Left lung (tissue), 4 donors: ENCODE measurements at regions not wholly inside any gene's neighbourhood (a gene's known extent, or its start where the extent isn't known, plus 50 kb on each side); places are given as distances from the start of the nearest gene placed in this dataset.

ENCODE experiments used
- ATAC-seq: fragments of 200-7000 bp; cut with Tn5 transposase; one replicate; pipeline ENCODE4 v1.9.1; 2020; ENCODE audit warnings: moderate library complexity
- DNase-seq, 4 donors: peaks; one replicate each; pipeline ENCODE4 v3.0.0-alpha.2; 2013 to 2020
- H3K27ac ChIP-seq, 2 donors: fragments of 200-600 bp; sonication (generic) in 1 of 2; one replicate each; pipeline versions ENCODE4 v1.5.0 to v1.8.0; 2020 to 2021
- H3K27me3 ChIP-seq, 2 donors: fragments of 200-600 bp; sonication (generic) in 1 of 2; one replicate each; pipeline versions ENCODE4 v1.5.0 to v1.8.0; 2020 to 2021
- H3K36me3 ChIP-seq, 2 donors: fragments of 200-600 bp; sonication (generic) in 1 of 2; one replicate each; pipeline versions ENCODE4 v1.5.0 to v1.8.0; 2020 to 2021
- H3K4me1 ChIP-seq, 2 donors: fragments of 200-600 bp; one replicate each; pipeline ENCODE4 v1.8.0; 2021
- H3K4me3 ChIP-seq, 2 donors: fragments of 200-600 bp; sonication (generic) in 1 of 2; one replicate each; pipeline versions ENCODE4 v1.5.0 to v1.8.0; 2020 to 2021; ENCODE audit warnings: mild to moderate bottlenecking in 1 of 2
- H3K9me3 ChIP-seq, 2 donors: fragments of 200-600 bp; sonication (generic) in 1 of 2; one replicate each; pipeline versions ENCODE4 v1.5.0 to v1.8.0; 2020 to 2021
- intact Hi-C, 2 donors: fragments of 100-400 bp; cut with DNase I; formaldehyde crosslinking; loops; one replicate each; pipeline versions ENCODE4 v1.11.2 to v1.14.2; 2022
- TF ChIP-seq, protein P1 (sequence below), 2 donors: fragments of 200-600 bp; sonication (generic) in 1 of 2; IDR thresholded peaks; one replicate each; pipeline versions ENCODE4 v1.5.0 to v1.8.0; 2021; ENCODE audit warnings: antibody characterized with exemption in 2 of 2
- donor health status: DM: no; HTN: yes; CAD: no.
- donor health status: DM: no; HTN: no; CAD: no.

DNA sequence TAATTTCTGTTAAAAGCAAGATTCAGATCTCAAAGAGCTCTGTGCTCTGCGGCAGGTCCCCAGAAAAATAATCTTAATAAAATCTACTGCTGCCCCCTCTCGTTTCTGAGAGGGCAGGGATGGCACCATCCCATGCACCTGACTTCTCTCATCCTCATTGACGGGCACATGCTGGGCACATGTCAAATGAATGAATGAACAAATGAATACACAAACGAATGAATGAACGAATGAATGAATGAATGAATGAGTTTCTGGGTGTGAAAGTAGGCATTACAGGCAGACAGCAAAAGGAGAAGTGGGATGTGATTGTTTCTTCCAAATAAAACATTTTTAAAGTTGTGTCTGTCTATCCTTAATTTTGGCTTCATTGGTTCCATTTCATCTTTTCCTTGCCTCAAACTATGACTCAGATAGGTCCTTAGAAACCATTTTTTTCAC lies 398.1 kb upstream of the PRKCQ start:
- H3K36me3 ChIP-seq, result no peaks in the 10 kb centered on the region
- H3K4me1 ChIP-seq, result no peaks in the 10 kb centered on the region
- ATAC-seq (no peak), DNase-seq (no peak)
- H3K4me3 ChIP-seq, result no peak overlapping the region
- H3K27me3 ChIP-seq, result no peaks in the 10 kb centered on the region
- no peak overlapping the region for H3K27ac ChIP-seq
- TF ChIP-seq, protein P1, sequence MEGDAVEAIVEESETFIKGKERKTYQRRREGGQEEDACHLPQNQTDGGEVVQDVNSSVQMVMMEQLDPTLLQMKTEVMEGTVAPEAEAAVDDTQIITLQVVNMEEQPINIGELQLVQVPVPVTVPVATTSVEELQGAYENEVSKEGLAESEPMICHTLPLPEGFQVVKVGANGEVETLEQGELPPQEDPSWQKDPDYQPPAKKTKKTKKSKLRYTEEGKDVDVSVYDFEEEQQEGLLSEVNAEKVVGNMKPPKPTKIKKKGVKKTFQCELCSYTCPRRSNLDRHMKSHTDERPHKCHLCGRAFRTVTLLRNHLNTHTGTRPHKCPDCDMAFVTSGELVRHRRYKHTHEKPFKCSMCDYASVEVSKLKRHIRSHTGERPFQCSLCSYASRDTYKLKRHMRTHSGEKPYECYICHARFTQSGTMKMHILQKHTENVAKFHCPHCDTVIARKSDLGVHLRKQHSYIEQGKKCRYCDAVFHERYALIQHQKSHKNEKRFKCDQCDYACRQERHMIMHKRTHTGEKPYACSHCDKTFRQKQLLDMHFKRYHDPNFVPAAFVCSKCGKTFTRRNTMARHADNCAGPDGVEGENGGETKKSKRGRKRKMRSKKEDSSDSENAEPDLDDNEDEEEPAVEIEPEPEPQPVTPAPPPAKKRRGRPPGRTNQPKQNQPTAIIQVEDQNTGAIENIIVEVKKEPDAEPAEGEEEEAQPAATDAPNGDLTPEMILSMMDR (IDR thresholded peaks at IDR 0.05), result no peak
- H3K9me3 ChIP-seq, result no peaks in the 10 kb centered on the region
- intact Hi-C loops, result no loop called here

DNA sequence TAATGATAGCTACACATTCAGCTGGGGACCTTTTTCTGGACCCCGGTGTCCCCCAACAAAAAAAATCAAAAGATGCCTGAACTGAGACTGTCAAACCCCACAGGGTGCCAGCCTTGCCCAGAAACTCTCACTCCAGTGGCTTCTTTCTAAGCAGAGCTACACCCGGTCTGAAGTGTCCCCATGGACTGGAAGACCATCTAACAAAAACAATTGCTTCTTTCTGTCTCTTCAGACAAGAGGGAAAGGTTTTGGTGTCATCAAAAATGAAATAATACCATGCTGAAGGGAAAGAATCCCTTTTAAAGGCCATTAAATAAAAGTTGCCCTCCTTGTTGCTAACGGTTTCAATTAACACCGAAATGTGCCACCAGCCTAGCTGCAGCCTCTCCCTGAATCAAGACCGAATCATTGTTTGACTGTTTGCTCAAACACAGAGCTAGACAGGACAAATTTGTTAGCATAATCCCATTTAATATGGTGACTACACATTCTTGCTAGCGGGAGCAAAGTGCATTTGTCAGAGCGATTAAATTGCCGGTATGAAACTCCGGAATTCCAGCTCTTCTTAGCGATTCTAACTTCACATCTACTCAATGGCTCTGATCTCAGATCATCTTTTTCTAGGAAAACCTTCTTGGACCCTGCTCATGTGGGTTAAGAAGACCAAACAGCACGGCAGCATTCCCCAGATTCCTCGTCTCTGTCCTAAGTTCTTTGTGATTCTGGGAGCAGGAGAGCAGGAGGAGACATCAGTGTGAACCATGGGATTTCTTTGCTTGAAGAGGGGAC lies 397.5 kb upstream of the PRKCQ start:
- H3K27ac ChIP-seq, result no peak overlapping the region
- no peak for ATAC-seq
- DNase-seq, result no peak
- no peaks in the 10 kb centered on the region for H3K36me3 ChIP-seq
- TF ChIP-seq, protein P1 (IDR thresholded peaks at IDR 0.05), result no peak
- intact Hi-C loops, result no loop called here
- H3K9me3 ChIP-seq, result no peaks in the 10 kb centered on the region
- no peaks in the 10 kb centered on the region for H3K4me1 ChIP-seq
- no peaks in the 10 kb centered on the region for H3K27me3 ChIP-seq
- no peak overlapping the region for H3K4me3 ChIP-seq

DNA sequence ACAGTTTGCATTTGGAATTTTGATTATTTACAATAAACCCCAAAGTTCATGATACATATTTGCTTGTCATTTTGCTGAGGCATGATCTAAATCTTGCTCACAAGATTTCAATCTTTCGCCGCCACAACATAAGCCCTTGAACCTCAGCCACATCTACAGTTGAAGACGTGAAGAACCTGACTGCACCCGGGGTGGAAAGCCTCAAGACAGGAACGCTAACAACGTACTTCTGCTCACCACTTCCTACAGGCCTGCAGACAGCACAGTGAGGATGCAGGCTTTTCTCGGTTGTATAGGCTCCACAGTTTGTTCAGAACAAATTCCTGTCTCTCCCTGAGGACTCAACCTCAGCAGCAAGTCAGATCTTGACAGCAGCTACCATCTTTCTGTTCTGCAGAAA lies 393.8 kb upstream of the PRKCQ start:
- intact Hi-C loops, result no loop called here
- no peak for DNase-seq
- H3K27me3 ChIP-seq, result no peaks in the 10 kb centered on the region

DNA sequence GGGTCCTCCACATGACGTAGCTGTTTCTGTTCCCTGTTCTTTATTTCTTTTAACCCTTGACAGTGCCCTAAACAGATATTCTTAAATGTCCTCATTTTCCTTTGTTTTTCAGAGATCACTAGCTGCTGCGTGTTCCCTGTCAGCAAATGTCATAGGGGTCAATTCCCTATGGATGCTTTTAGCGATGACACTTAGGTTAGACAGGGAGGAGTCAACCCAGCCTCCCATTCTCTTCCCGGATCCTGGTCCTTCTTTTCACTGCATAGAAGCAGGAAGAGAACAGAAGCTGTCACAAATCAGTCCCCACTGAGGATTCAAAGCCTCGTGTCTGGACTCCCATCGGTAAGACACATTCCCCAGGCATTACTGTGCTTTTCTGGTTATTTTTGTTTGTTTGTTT lies 392.1 kb upstream of the PRKCQ start:
- no peak for ATAC-seq

More for the DNA sequence above, 393.8 kb upstream of the PRKCQ start:
- Histone ChIP-seq H3K4me3 (no peak overlapping the region), H3K9me3 (no peaks in the 10 kb centered on the region), H3K36me3 (no peaks in the 10 kb centered on the region), H3K4me1 (no peaks in the 10 kb centered on the region), H3K27ac (no peak overlapping the region)
- TF ChIP-seq, protein P1 (IDR thresholded peaks at IDR 0.05), result no peak
- ATAC-seq, result no peak

DNA sequence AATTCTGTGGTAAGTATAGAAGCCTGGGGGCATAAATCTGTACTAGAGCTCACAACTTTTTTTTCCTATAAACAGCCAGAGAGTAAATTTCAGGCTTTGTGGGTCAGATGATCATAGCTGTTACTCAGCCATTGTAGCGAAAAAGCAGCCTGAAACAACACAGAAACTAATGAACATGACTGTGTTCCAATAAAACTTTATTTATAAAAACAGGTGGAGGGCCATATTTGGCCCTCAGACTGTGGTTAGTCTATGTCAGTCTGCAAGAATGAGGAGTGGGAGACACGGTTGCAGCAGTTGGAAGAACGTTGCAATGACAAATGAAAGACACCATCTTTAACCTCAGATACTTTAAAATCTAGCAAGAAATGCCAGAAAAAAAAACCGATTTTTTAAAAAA lies 389.6 kb upstream of the PRKCQ start:
- no peak for DNase-seq
- Histone ChIP-seq H3K4me3 (no peak overlapping the region), H3K27ac (no peak overlapping the region), H3K4me1 (no peaks in the 10 kb centered on the region), H3K9me3 (no peaks in the 10 kb centered on the region), H3K27me3 (no peaks in the 10 kb centered on the region), H3K36me3 (no peaks in the 10 kb centered on the region)
- intact Hi-C loops, result no loop called here
- TF ChIP-seq, protein P1 (IDR thresholded peaks at IDR 0.05), result no peak
- no peak for ATAC-seq

More for the DNA sequence above, 392.1 kb upstream of the PRKCQ start:
- Histone ChIP-seq H3K27me3 (no peaks in the 10 kb centered on the region), H3K27ac (no peak overlapping the region), H3K36me3 (no peaks in the 10 kb centered on the region), H3K4me3 (no peak overlapping the region), H3K9me3 (no peaks in the 10 kb centered on the region), H3K4me1 (no peaks in the 10 kb centered on the region)
- intact Hi-C loops, result no loop called here
- no peak for DNase-seq
- TF ChIP-seq, protein P1 (IDR thresholded peaks at IDR 0.05), result no peak
